ENCODE measurements at regions not wholly inside any gene's neighbourhood (a gene's known extent, or its start where the extent isn't known, plus 50 kb on each side); places are given as distances from the start of the nearest gene placed in this dataset.
A peak's percentile ranks its signal among the peaks of the same experiment; 100 is the strongest.

DNA sequence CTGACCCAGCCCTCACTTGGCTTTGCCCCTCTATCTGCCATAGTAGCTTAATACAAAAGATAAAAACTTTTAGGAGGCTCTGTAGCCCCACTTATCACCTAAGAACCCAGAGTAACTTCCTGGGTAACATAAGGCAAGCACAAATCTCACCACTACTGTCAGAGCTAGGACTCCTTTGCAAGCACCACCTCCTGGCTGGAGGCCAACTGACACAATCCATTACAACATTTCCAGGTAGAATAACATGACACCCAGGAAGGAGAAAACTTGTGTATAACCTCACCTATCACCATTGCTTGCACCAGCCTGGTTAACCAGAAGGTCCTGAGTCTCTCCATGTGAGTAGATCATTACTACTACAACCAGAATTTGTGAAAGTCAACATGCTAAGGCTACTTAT is 230.0 kb downstream of the TUSC7 start:
- no peak overlapping the region for H3K4me3 ChIP-seq (ENCODE audit: low read depth, low read length)
- TF ChIP-seq CTCF (conservative IDR thresholded peaks at IDR 0.05; ENCODE audit: low read depth, low read length) = no peak
- no peak for DNase-seq (ENCODE audit: low read depth)

GRCh38 chr3:116940719-116941118 is 231.1 kb downstream of the TUSC7 start:
- H3K4me3 ChIP-seq (ENCODE audit: low read depth, low read length) = no peak overlapping the region
- TF ChIP-seq CTCF (conservative IDR thresholded peaks at IDR 0.05; ENCODE audit: low read depth, low read length) = no peak
- DNase-seq (ENCODE audit: low read depth) = no peak

GRCh38 chr3:116946376-116946775 is 236.8 kb downstream of the TUSC7 start:
- TF ChIP-seq CTCF (conservative IDR thresholded peaks at IDR 0.05; ENCODE audit: low read depth, low read length) = no peak
- H3K4me3 ChIP-seq (ENCODE audit: low read depth, low read length) = no peak overlapping the region

DNA sequence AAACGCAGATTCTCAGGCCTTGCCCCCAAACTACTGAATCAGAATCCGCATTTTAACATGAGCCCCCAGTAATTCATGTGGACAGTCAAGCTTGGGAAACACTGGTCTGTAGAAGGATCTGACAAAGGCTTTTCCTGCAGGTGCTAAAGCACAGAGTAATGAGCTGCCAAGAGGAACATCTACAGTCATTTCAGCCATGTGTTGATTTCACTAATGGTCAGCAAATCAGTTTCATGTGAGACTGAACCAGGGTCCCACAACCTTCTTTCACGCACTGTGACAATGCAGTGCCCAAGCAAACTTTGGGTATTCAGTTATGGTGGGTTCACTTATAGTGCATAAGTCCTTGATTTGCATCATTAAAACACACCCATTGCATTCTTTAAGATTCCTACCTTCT is 237.6 kb downstream of the TUSC7 start:
- no peak overlapping the region for H3K4me3 ChIP-seq (ENCODE audit: low read depth, low read length)

More at GRCh38 chr3:116946376-116946775, 236.8 kb downstream of the TUSC7 start:
- no peak for DNase-seq (ENCODE audit: low read depth)

GRCh38 chr3:116947809-116948208 is 238.2 kb downstream of the TUSC7 start:
- H3K4me3 ChIP-seq (ENCODE audit: low read depth, low read length) = no peak overlapping the region
- no peak for TF ChIP-seq CTCF (conservative IDR thresholded peaks at IDR 0.05; ENCODE audit: low read depth, low read length)
- peak; percentile 21 for DNase-seq (ENCODE audit: low read depth)

More for the DNA sequence above, 237.6 kb downstream of the TUSC7 start:
- TF ChIP-seq CTCF (conservative IDR thresholded peaks at IDR 0.05; ENCODE audit: low read depth, low read length) = no peak
- DNase-seq (ENCODE audit: low read depth) = no peak

- no peak for TF ChIP-seq CTCF (conservative IDR thresholded peaks at IDR 0.05; ENCODE audit: low read depth, low read length)
- DNase-seq (ENCODE audit: low read depth) = no peak
- H3K4me3 ChIP-seq (ENCODE audit: low read depth, low read length) = no peak overlapping the region
These were observed 240.9 kb downstream of the TUSC7 start for GRCh38 chr3:116950301-116951055.

DNA sequence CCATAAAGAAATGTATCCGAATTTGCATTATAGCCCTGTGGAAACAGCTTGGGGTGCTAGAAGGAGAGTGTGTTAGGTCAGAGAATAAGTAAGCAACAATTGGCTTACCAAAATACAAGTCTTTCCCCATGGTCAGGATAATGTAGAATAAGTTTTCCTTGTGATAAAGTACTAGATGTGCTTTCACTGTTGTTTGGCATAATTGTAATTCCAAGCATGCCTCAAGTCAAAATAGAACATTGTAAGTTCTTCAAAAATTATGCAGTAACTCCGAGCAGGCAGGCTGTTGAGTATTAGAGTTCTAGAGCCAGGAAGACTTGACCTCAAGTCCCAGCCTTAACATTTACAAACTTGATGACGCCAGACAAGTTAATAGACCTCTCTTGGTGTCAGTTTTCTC is 242.0 kb downstream of the TUSC7 start:
- peak; percentile 74 for DNase-seq (ENCODE audit: low read depth)
- TF ChIP-seq CTCF (conservative IDR thresholded peaks at IDR 0.05; ENCODE audit: low read depth, low read length) = no peak
- H3K4me3 ChIP-seq (ENCODE audit: low read depth, low read length) = no peak overlapping the region

Data from choroid plexus epithelial cell (primary cell).